GM23338 (cell line): ENCODE measurements at regions not wholly inside any gene's neighbourhood (a gene's known extent, or its start where the extent isn't known, plus 50 kb on each side); places are given as distances from the start of the nearest gene placed in this dataset.

Experiments
- ATAC-seq: fragments of 200-7000 bp; cut with Tn5 transposase; 3 replicates; pipeline ENCODE4 v1.9.1; 2020
- DNase-seq: peaks from one replicate; pipeline ENCODE4 v3.0.0-alpha.2; 2015; ENCODE audit warnings: low spot score
- H2AFZ ChIP-seq: fragments of 200-600 bp; sonication (generic); 2 replicates; pipeline ENCODE4 v1.8.0; 2016; ENCODE audit warnings: antibody characterized with exemption, mild to moderate bottlenecking, moderate library complexity
- H3F3A ChIP-seq: fragments of 200-600 bp; sonication (generic); replicated peaks from 2 replicates; pipeline ENCODE4 v1.8.0; 2017; ENCODE audit warnings: antibody characterized with exemption, mixed run types, low read depth
- H3K27ac ChIP-seq: fragments of 200-600 bp; sonication (generic); 2 replicates; pipeline ENCODE4 v1.6.1; 2016; ENCODE audit warnings: low read depth
- H3K27me3 ChIP-seq: fragments of 200-600 bp; sonication (generic); 2 replicates; pipeline ENCODE4 v1.8.0; 2016; ENCODE audit warnings: mild to moderate bottlenecking, mixed run types, moderate library complexity; ENCODE audit not compliant: insufficient read depth
- H3K36me3 ChIP-seq: fragments of 200-600 bp; sonication (generic); 2 replicates; pipeline ENCODE4 v1.8.0; 2016; ENCODE audit warnings: mild to moderate bottlenecking; ENCODE audit not compliant: insufficient read depth
- H3K4me1 ChIP-seq: fragments of 200-600 bp; sonication (generic); 2 replicates; pipeline ENCODE4 v1.8.0; 2016; ENCODE audit warnings: mild to moderate bottlenecking, moderate library complexity; ENCODE audit not compliant: insufficient read depth
- H3K4me2 ChIP-seq: fragments of 200-600 bp; sonication (generic); 2 replicates; pipeline ENCODE4 v1.7.1; 2017; ENCODE audit warnings: mixed run types
- H3K4me3 ChIP-seq: fragments of 200-600 bp; sonication (generic); 2 replicates; pipeline ENCODE4 v1.6.1; 2016; ENCODE audit warnings: mixed run types
- H3K79me2 ChIP-seq: fragments of 200-600 bp; sonication (generic); replicated peaks from 2 replicates; pipeline ENCODE4 v1.8.0; 2017; ENCODE audit warnings: mild to moderate bottlenecking; ENCODE audit not compliant: insufficient read depth
- H3K9me2 ChIP-seq: fragments of 200-600 bp; sonication (generic); 2 replicates; pipeline ENCODE4 v1.8.0; 2017; ENCODE audit not compliant: insufficient read depth
- H4K20me1 ChIP-seq: fragments of 200-600 bp; sonication (generic); replicated peaks from 2 replicates; pipeline ENCODE4 v1.8.0; 2017; ENCODE audit warnings: mild to moderate bottlenecking; ENCODE audit not compliant: insufficient read depth
- H3K27ac Mint-ChIP-seq: 2 replicates; pipeline ENCODE4 v1.8.0; 2020; ENCODE audit warnings: inconsistent platforms, mild to moderate bottlenecking, moderate library complexity, mixed read lengths
- H3K27me3 Mint-ChIP-seq: 3 replicates; pipeline ENCODE4 v1.8.0; 2022; ENCODE audit warnings: low read depth, mild to moderate bottlenecking, moderate library complexity, mixed read lengths, inconsistent platforms; ENCODE audit not compliant: insufficient read depth, poor library complexity
- H3K36me3 Mint-ChIP-seq: 3 replicates; pipeline ENCODE4 v1.8.0; 2021; ENCODE audit warnings: low read depth, mild to moderate bottlenecking, inconsistent platforms, moderate library complexity, mixed read lengths
- H3K4me1 Mint-ChIP-seq: 3 replicates; pipeline ENCODE4 v1.8.0; 2020; ENCODE audit warnings: mild to moderate bottlenecking, inconsistent platforms, mixed read lengths
- H3K4me3 Mint-ChIP-seq: 3 replicates; pipeline ENCODE4 v1.8.0; 2021; ENCODE audit warnings: moderate library complexity, mild to moderate bottlenecking, inconsistent platforms, mixed read lengths
- H3K9me3 Mint-ChIP-seq: 3 replicates; pipeline ENCODE4 v1.8.0; 2020; ENCODE audit warnings: moderate library complexity, mild to moderate bottlenecking, inconsistent platforms, mixed read lengths
- CTCF ChIP-seq, 2 experiments: fragments of 200-600 bp in 1 of 2; sonication (generic) in 1 of 2; conservative IDR thresholded peaks; 2 replicates each; pipeline versions ENCODE4 v1.5.1 to v1.6.1; 2016 to 2017; ENCODE audit warnings: antibody characterized with exemption in 2 of 2, low read depth in 2 of 2, mild to moderate bottlenecking in 2 of 2, moderate library complexity in 1 of 2
- JUNB ChIP-seq: IDR thresholded peaks from one replicate; pipeline ENCODE4 v1.6.1; 2016; ENCODE audit warnings: antibody characterized with exemption; ENCODE audit not compliant: unreplicated experiment
- POLR2AphosphoS5 ChIP-seq: IDR thresholded peaks from 2 replicates; pipeline ENCODE4 v1.6.1; 2016; ENCODE audit warnings: antibody characterized with exemption, low read depth
- STAT1 ChIP-seq: IDR thresholded peaks from one replicate; pipeline ENCODE4 v1.6.1; 2016; ENCODE audit warnings: antibody characterized with exemption; ENCODE audit not compliant: unreplicated experiment
- ZNF462 ChIP-seq: fragments of 250-450 bp; sonication (Bioruptor Pico); IDR thresholded peaks from 2 replicates; pipeline ENCODE4 v1.5.0; 2020; ENCODE audit warnings: mild to moderate bottlenecking, moderate library complexity

DNA sequence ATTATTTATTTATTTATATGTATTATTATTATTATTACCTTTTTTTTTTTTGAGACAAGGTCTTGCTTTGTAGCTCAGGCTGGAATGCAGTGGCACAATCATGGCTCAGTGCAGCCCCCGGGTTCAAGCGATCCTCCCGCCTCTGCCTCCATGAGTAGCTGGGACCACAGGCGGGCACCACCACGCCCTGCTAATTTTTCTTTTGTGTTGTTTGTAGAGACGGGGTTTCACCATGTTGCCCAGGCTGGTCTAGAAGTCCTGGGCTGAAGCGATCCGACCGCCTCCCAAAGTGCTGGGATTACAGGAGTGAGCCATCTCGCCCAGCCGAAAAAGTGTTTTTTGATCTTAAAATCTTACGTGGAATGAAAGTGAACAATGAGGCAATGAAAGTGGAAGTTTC is 79.4 kb upstream of the C1GALT1 start (continued):
- TF ChIP-seq ZNF462 (no peak), POLR2AphosphoS5 (no peak), CTCF (conservative IDR thresholded peaks at IDR 0.05; ENCODE audit: low read depth in 2 of 2) (no peak), STAT1 (no peak), JUNB (no peak)

DNA sequence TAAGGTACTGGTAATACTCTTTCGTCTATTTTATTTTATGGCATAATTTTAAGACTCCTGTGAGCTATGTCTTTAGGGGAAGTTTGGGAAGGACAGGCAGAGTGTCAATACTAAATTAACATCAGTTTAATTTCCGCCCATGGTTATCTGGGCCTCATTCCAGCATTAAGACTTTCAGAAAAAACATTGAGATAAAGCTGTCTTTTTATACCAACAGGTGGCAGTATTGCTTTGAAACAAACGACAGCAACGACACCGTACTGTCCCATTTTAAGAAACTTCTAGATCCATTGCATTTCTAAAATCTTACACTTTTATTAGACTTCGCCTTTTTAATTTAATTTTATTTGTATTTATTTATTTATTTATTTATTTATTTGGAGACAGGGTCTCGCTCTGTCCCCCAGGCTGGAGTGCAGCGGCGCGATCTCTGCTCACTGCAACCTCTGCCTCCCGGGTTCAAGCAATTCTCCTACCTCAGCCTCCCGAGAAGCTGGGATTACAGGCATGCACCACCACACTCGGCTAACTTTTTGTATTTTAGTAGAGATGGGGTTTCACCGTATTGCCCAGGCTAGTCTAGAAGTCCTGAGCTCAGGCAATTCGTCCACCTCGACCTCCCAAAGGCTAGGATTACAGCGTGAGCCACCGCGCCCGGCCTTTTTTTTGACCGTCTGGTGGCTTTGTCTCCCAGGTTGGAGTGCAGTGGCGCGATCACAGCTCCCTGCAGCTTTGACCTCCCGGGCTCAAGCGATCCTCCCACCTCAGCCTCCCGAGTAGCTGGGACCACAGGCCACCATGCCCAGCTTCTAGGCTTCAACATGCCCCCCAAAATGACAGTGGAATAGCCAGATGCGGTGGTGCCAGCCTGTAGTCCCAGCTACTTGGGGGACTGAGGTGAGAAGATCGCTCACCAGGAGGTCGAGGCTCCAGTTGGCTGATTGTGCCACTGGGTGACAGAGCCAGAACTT is 78.7 kb upstream of the C1GALT1 start:
- Mint-ChIP-seq H3K27ac (peak overlapping the region; percentile 68; the same call in 1 of the 2 replicates), H3K27me3 (peaks cover 8% of the 10 kb centered on the region), H3K4me1 (peaks cover 59% of the 10 kb centered on the region), H3K36me3 (peaks cover 8% of the 10 kb centered on the region; the same call in 2 of the 3 replicates), H3K4me3 (no peak overlapping the region), H3K9me3 (peaks cover 8% of the 10 kb centered on the region; the same call in 2 of the 3 replicates)
- Histone ChIP-seq H3K36me3 (no peaks in the 10 kb centered on the region), H4K20me1 (no peaks in the 10 kb centered on the region), H3K9me2 (no peaks in the 10 kb centered on the region), H3F3A (no peaks in the 10 kb centered on the region), H3K4me3 (no peak overlapping the region), H3K79me2 (no peaks in the 10 kb centered on the region), H3K4me2 (no peak overlapping the region), H3K27ac (no peak overlapping the region), H3K4me1 (peaks cover 45% of the 10 kb centered on the region), H2AFZ (no peak overlapping the region), H3K27me3 (no peaks in the 10 kb centered on the region)
- TF ChIP-seq CTCF (conservative IDR thresholded peaks at IDR 0.05; ENCODE audit: low read depth in 2 of 2) (peak; percentile 69), JUNB (no peak)
- DNase-seq, result peak; percentile 77
- ATAC-seq, result no peak
